ENCODE measurements at regions not wholly inside any gene's neighbourhood (a gene's known extent, or its start where the extent isn't known, plus 50 kb on each side); places are given as distances from the start of the nearest gene placed in this dataset.

DNA sequence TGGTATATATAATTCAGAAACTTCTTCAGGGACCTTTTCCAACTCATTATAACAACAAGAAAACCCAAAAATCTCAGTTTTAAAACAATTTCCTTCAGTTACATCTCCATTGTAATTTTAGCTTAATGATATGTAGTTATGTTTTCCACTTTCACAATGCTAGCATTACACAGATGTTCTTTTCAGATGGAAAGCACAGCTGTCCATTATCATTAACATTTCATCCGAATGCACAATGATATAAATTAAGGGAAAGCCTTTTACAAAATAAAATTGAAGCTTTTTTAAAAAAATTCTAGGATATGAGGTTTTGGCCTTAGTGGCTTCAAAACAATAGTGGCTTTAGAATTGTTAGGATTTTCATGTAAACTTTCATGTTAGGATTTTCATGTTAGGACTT is 389.2 kb downstream of the ADAM29 start:
- no peak overlapping the region for H2AFZ ChIP-seq (ENCODE audit: low read depth)
- no peaks in the 10 kb centered on the region for H4K20me1 ChIP-seq (ENCODE audit: insufficient read depth)
- no peak overlapping the region for H3K4me3 ChIP-seq (IDR thresholded peaks at IDR 0.05; ENCODE audit: insufficient read depth, low read depth, low read length)
- H3K36me3 ChIP-seq (ENCODE audit: insufficient read depth) = no peaks in the 10 kb centered on the region
- no peak for TF ChIP-seq CTCF (conservative IDR thresholded peaks at IDR 0.05; ENCODE audit: low read depth, low read length)
- no peaks in the 10 kb centered on the region for H3K79me2 ChIP-seq (ENCODE audit: insufficient read depth, low read depth)
- H3K9ac ChIP-seq = no peak overlapping the region
- no peak overlapping the region for H3K27ac ChIP-seq
- no peaks in the 10 kb centered on the region for H3K27me3 ChIP-seq (ENCODE audit: insufficient read depth, low read depth)
- H3K4me1 ChIP-seq (ENCODE audit: low read depth, poor library complexity, severe bottlenecking) = no peaks in the 10 kb centered on the region
- H3K4me2 ChIP-seq = no peak overlapping the region

DNA sequence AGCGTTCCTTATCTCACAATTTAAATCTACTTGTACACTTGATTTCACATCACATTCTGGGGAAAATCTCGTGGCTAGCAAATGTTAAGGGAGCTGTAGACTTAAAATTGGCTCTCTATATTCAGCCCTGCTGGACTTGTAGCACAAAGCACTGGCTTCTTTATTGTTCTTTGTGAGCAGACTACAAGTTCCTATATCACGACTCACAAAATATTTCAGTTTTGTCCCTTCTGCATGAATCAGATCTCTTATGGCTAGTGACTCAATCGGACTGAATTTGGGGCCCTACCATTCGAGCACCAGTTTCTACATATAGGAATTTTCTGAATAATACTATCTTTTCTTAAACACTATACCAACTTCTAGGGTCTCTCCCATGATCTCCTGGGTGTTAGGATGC is 390.1 kb downstream of the ADAM29 start:
- no peaks in the 10 kb centered on the region for H4K20me1 ChIP-seq (ENCODE audit: insufficient read depth)
- no peak overlapping the region for H3K27ac ChIP-seq
- no peaks in the 10 kb centered on the region for H3K79me2 ChIP-seq (ENCODE audit: insufficient read depth, low read depth)
- no peak overlapping the region for H2AFZ ChIP-seq (ENCODE audit: low read depth)
- no peak overlapping the region for H3K9ac ChIP-seq
- H3K4me1 ChIP-seq (ENCODE audit: low read depth, poor library complexity, severe bottlenecking) = no peaks in the 10 kb centered on the region
- no peak for TF ChIP-seq CTCF (conservative IDR thresholded peaks at IDR 0.05; ENCODE audit: low read depth, low read length)
- H3K36me3 ChIP-seq (ENCODE audit: insufficient read depth) = no peaks in the 10 kb centered on the region
- H3K27me3 ChIP-seq (ENCODE audit: insufficient read depth, low read depth) = no peaks in the 10 kb centered on the region
- H3K4me3 ChIP-seq (IDR thresholded peaks at IDR 0.05; ENCODE audit: insufficient read depth, low read depth, low read length) = no peak overlapping the region
- H3K4me2 ChIP-seq = no peak overlapping the region

- H3K4me2 ChIP-seq = no peak overlapping the region
- H3K4me3 ChIP-seq (IDR thresholded peaks at IDR 0.05; ENCODE audit: insufficient read depth, low read depth, low read length) = no peak overlapping the region
- H3K9ac ChIP-seq = no peak overlapping the region
- no peaks in the 10 kb centered on the region for H3K36me3 ChIP-seq (ENCODE audit: insufficient read depth)
- no peaks in the 10 kb centered on the region for H3K27me3 ChIP-seq (ENCODE audit: insufficient read depth, low read depth)
- H2AFZ ChIP-seq (ENCODE audit: low read depth) = no peak overlapping the region
- no peaks in the 10 kb centered on the region for H4K20me1 ChIP-seq (ENCODE audit: insufficient read depth)
- H3K4me1 ChIP-seq (ENCODE audit: low read depth, poor library complexity, severe bottlenecking) = no peaks in the 10 kb centered on the region
- H3K27ac ChIP-seq = no peak overlapping the region
- no peak for TF ChIP-seq CTCF (conservative IDR thresholded peaks at IDR 0.05; ENCODE audit: low read depth, low read length)
- no peaks in the 10 kb centered on the region for H3K79me2 ChIP-seq (ENCODE audit: insufficient read depth, low read depth)
These were observed 390.9 kb downstream of the ADAM29 start for GRCh38 chr4:175309041-175309440.

DNA sequence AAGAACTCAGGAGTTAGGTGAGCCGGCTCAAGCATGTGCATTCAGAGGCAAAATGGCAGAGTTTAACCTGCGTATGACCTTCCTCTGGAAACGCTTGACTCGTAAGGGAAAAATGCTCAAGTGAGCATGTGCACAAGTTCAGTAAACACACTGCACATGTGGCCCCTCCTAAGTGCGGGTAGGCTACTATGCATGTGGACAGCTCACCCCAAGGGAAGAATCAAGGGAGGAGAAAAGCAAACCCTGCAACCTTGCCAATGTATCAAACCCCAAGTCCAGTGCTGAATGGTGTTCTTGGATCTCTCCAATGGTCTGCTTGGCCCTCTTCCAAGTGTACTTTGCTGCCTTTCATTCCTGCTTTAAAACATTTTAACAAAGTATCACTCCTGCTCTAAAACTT is 407.1 kb downstream of the ADAM29 start:
- Histone ChIP-seq H3K9ac (no peak overlapping the region), H3K36me3 (ENCODE audit: insufficient read depth) (no peaks in the 10 kb centered on the region), H2AFZ (ENCODE audit: low read depth) (no peak overlapping the region), H3K27me3 (ENCODE audit: insufficient read depth, low read depth) (no peaks in the 10 kb centered on the region), H3K4me3 (IDR thresholded peaks at IDR 0.05; ENCODE audit: insufficient read depth, low read depth, low read length) (no peak overlapping the region), H3K4me2 (no peak overlapping the region), H3K4me1 (ENCODE audit: low read depth, poor library complexity, severe bottlenecking) (no peaks in the 10 kb centered on the region), H3K79me2 (ENCODE audit: insufficient read depth, low read depth) (no peaks in the 10 kb centered on the region), H3K27ac (no peak overlapping the region), H4K20me1 (ENCODE audit: insufficient read depth) (no peaks in the 10 kb centered on the region)
- no peak for TF ChIP-seq CTCF (conservative IDR thresholded peaks at IDR 0.05; ENCODE audit: low read depth, low read length)

- Histone ChIP-seq H3K9ac (no peak overlapping the region), H4K20me1 (ENCODE audit: insufficient read depth) (no peaks in the 10 kb centered on the region)
These were observed 408.6 kb downstream of the ADAM29 start for GRCh38 chr4:175326796-175327195.

More at GRCh38 chr4:175326796-175327195, 408.6 kb downstream of the ADAM29 start:
- Histone ChIP-seq H3K4me3 (IDR thresholded peaks at IDR 0.05; ENCODE audit: insufficient read depth, low read depth, low read length) (no peak overlapping the region), H3K27ac (no peak overlapping the region), H3K4me1 (ENCODE audit: low read depth, poor library complexity, severe bottlenecking) (no peaks in the 10 kb centered on the region), H3K36me3 (ENCODE audit: insufficient read depth) (no peaks in the 10 kb centered on the region), H3K79me2 (ENCODE audit: insufficient read depth, low read depth) (no peaks in the 10 kb centered on the region), H2AFZ (ENCODE audit: low read depth) (no peak overlapping the region), H3K4me2 (no peak overlapping the region), H3K27me3 (ENCODE audit: insufficient read depth, low read depth) (no peaks in the 10 kb centered on the region)
- TF ChIP-seq CTCF (conservative IDR thresholded peaks at IDR 0.05; ENCODE audit: low read depth, low read length) = no peak

Data from KMS-11 (cell line).